NCI-H524 treated with DMSO at 0.1 percent for 48 hours (cell line): ENCODE measurements at regions not wholly inside any gene's neighbourhood (a gene's known extent, or its start where the extent isn't known, plus 50 kb on each side); places are given as distances from the start of the nearest gene placed in this dataset.

Experiments used
- DNase-seq: peaks from one replicate; lab custom pipeline; 2025; lab: John Stamatoyannopoulos, UW

GRCh38 chr9:87781331-87781730 is 55.4 kb downstream of the CTSL start:
- DNase-seq, result peak; percentile 49

- DNase-seq, result no peak
Observed at GRCh38 chr9:87783180-87783579, 57.3 kb downstream of the CTSL start.

DNA sequence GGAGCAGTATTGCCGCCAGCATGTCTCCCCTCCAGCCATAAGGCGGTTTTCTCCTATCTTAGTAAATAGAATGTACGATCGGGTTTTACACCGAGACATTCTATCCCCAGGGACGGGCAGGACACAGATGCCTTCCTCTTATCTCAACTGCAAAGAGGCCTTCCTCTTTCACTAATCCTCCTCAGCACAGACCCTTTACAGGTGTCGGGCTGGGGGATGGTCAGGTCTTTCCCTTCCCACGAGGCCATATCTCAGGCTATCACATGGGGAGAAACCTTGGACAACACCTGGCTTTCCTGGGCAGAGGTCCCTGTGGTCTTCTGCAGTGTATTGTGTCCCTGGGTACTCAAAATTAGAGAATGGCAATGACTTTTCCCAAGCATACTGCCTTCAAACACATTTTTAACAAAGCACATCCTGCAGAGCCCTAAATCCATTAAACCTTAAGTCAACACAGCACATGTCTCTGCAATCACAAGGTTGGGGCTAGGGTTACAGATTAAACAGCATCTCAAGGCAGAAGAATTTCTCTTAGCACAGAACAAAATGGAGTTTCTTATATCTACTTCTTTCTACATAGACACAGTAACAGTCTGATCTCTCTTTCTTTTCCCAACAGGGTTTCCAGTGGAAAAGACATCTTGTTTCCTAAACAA is 59.5 kb downstream of the CTSL start:
- peak; percentile 36 for DNase-seq

DNA sequence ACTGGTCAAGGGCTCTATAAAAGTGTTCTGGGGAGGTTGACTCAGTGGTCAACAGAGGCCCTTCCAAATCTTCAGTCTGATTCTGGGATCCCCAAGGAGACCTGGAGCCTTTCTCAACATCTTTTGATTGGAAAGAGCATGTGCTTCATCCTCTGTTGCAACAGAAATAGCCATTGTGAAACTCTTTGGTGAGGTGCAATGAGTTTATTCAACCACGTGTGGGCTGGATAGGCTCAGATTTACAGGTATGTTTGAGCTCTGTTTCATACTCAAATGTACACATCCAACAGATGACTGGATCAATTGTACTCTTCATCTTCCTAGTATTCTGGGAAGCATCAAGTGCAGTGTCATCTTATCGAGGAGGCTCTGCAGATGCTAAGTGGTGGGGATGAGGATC is 60.5 kb downstream of the CTSL start:
- DNase-seq, result no peak

DNA sequence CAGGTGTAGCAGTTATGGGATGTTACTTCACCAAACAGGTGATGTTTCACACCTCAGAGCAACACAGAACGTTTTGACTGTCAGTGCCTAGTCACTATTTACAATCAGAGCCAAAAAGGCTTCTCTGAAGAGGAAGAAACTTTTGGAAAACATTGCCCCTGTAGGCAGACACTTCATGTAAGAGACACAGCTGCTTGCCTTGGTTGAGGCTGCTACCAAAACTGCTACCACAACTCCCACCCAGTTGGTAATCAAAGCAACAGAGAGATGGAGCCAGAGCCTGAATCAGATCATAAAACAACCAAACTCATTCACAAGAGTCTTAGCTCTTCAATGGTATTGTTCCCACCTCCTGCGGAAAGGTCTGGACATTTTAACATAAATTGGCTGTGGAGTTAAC is 61.0 kb downstream of the CTSL start:
- no peak for DNase-seq

GRCh38 chr9:87787735-87788134 is 61.8 kb downstream of the CTSL start:
- DNase-seq, result no peak

- DNase-seq, result no peak
Observed at GRCh38 chr9:87792831-87793288, 66.9 kb downstream of the CTSL start.

DNA sequence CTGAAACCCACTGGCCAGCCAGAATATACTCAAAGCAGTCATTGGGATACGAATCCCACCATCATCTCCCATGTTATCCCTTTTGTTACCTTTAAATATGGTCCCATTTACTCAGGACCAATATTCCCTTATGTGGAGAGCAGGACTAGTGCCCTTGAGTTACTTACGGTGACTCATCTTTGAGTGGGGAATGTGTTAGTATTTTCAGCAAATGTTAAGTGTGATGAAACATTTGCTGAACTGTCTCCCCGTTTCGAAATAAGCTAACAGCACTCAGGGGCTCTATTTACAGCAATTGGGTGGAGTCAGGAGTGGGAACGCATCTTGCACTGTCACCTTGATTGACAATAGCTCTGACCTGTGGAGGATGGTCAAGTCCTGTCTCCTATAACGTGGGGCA is 67.4 kb downstream of the CTSL start:
- DNase-seq, result no peak

DNA sequence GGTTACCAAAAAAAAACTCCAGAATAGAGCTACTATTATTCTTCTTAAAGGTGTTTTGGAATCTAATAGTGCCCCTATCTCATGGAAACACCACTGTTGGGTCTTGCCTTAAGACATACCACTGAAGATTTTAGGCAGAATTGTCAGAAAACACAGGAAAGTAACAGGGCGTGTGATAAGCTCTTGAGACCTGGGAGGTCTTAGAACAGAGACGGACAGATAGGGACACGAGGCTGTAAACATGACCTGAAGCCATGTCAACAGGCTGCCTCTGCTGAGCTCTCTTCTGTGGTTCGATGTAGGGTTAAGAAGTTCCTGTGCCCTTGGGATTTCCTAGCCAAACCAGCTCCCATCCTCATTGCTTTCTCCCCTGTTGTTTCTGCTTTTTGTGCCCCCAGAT is 69.3 kb downstream of the CTSL start:
- no peak for DNase-seq

- DNase-seq, result no peak
Observed at GRCh38 chr9:87796196-87796595, 70.3 kb downstream of the CTSL start.

DNA sequence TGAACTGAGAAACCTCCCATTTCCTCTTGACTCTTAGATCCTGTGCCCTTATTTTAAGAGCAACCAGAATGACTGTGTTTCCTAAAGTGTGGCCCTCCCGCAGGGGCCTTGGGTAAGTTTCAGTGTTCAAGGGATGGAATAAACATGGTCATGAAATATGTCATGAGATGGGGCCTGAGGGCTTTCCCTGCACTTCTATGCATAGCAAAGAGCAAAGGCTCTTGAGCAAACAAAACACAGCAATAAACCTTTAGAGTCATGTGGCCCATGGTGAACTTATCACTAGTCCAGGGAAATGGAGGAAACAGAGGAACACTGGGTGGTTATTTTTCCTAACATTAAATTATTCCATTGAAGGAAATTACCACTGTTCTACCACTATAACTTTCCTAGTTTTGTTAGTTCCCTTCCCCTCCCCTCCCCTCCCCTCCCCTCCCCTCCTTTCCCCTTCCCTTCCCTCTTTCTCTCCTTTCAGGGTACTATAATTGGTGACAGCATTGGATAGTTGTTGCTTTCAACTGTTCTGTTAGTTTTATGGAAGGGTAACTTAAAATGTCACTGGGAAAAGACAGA is 72.4 kb downstream of the CTSL start:
- DNase-seq, result no peak

GRCh38 chr9:87799503-87799902 is 73.6 kb downstream of the CTSL start:
- DNase-seq, result no peak

DNA sequence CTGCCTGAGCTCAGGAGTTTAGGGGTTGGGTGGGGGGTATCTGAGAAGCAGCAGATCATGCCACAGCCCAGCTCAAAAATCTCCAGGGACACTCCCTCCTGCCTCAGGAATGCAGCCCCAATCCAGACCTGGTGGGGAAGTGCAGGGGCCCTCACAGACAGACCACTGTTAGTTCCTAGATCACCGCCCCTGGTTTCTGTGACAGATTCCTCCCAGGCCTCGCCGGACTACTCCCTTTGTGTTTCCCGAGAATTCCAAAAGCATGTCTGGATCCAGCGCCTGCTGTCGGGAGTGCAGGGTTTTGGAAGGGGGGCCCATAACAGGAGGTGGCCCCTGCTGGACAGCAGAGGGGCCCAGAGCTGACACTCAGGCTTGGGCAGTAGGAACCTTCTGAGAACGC is 74.5 kb downstream of the CTSL start:
- DNase-seq, result no peak

DNA sequence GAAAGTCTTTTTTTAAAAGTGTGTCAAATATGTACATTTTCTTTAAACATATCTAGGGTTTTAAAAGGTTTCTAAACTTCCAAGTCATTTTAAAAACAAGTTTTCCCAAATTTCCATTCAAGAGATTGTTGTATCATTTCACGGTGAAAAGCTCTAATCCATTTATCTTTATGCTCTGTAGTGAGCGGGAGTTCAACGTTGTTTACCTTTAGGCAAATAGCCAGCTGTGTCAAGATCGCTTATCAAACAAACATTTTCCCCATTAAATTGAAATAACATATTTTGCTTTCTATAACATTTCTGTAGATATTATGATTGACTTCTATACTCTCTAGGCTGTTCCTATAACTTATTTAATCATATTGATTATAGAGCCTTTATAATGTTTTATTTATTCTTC is 75.1 kb downstream of the CTSL start:
- DNase-seq, result no peak

DNA sequence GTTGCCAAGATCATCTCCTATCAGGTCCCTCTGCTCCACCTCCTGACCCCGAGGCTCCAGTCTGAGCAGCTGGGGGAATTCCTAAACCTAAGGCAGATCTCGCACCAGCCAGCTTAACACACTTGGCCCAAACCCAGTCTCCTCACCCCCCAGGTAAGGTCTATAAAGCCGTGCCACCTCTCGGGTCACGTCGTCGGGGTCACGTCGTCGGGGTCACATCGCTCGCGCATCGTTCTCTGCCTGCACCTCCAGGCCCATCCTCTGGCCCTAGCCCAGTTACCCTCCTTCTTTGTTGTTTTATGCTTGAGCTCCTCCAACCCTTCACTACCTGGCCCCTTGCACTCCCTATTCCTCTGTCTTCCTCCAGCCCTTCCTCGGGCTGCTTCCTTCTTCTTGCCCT is 77.2 kb downstream of the CTSL start:
- DNase-seq, result no peak

- DNase-seq, result no peak
Observed at GRCh38 chr9:87803623-87804345, 77.9 kb downstream of the CTSL start.

DNA sequence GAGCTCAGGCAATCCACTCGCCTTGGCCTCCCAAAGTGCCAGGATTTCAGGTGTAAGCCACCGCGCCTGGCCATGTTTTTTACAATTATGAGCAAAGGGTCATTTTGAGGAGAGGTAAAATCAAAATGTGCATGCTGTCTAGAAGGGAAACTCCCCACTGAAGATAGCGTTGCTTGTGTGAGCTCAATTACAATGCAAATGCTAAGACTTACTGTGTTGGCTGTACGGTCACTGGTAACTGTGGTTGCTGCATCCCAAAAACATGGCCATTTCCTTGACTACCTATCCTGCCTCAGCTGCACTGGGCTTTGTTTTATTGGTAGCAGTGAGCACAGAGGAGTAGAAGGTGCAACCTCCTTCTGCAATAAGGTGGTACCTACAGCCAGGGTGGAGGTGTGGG is 77.4 kb upstream of the SPATA31E1 start:
- no peak for DNase-seq

DNA sequence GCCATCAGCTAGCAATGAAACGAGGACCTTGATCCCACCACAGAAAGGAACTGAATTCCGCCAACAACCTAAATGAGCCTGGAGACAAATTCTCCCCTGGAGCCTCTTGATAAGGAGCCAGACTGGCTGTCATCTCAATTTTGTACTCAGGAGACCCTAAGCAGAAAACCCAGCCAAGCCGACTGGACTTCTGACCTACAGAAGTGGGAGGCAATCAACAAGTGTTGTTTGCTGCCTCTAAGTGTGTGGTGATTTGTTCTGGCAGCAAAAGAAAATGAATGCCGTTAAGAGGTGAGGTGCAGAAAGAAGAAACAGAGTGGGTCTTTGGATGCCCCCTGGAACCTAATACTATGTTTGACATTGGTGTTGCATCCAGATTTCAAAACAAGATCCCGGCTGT is 72.7 kb upstream of the SPATA31E1 start:
- DNase-seq, result no peak

- no peak for DNase-seq
Observed at GRCh38 chr9:87810679-87811178, 71.9 kb upstream of the SPATA31E1 start.

DNA sequence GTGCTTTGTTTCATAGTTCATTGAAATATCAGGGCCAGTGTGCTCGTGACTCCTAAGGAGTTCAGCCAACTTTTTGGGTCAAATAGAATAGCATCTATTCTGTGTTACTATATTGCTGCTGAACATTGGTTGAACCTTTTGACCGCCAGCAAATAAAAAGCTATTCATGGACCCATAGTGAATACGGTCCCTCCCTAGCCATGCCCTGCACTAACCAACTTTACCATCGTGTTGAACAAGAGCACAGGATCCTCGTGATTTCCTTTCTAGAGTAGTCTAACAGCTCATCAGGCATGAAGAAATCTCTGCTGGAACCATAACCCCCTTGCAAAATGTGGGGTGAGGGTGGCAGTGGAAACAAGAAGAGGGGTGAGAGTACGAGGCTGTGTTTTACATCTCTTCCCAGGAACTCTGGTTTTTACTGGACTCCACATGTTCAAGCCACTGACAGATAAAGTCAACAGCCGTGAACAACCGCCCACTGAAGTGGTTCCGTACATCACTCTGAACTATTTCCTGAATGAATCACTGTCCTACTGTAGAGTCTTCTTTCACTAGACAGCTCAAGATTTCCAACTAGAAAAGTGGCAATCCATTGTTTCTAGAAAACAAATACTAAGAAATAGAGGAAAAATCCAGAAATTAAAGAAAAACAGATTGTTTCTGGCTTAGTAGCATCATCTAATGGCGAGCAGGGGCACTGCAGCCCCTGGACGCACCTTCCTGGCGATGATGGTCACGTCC is 70.1 kb upstream of the SPATA31E1 start:
- DNase-seq, result no peak

GRCh38 chr9:87813119-87813463 is 69.6 kb upstream of the SPATA31E1 start:
- DNase-seq, result no peak

DNA sequence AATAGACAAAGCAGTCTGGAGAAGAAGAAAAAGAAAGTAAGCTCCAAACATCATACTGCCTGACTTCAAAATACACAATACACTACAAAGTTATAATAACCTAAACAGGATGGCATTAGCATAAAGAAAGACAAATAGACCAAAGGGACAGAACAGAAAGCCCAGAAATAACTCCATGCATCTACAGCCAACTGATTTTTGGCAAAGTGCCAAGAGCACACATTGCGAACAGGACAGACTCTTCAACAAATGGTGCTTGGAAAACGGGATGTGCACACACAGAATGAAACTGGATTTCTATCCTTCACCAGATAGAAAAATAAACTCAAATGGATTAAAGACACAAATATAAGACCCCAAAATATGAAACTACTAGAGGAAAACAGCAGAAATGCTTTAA is 66.6 kb upstream of the SPATA31E1 start:
- no peak for DNase-seq

- no peak for DNase-seq
Observed at GRCh38 chr9:87818308-87818707, 64.4 kb upstream of the SPATA31E1 start.
